ENCODE measurements at regions not wholly inside any gene's neighbourhood (a gene's known extent, or its start where the extent isn't known, plus 50 kb on each side); places are given as distances from the start of the nearest gene placed in this dataset.

DNA sequence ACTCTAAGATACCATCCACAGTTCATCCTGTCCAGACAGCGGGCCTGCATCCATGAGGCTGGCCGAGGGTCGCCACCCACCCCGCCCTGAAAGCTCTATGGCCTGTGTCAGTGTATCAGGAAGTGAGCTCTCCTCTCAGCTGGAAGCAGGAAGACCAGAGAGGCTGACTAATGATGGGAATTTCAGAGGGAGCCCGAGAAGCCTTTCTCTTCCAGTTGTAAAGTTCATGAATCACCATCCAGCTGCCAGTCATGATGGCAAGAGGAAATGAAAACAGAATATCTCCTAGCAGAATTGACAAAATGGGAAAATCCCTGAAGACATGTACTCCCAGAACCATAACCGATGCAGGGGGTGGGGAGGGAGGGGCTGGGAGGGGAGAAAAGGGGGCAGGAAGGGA is 109.6 kb upstream of the RPS6KA2 start:
- CTCF ChIA-PET = no interaction called here
- no peak overlapping the region for H3K9ac ChIP-seq (ENCODE audit: low read length)
- no peak overlapping the region for H2AFZ ChIP-seq (ENCODE audit: insufficient read depth, low read depth, low read length, poor library complexity, severe bottlenecking)

DNA sequence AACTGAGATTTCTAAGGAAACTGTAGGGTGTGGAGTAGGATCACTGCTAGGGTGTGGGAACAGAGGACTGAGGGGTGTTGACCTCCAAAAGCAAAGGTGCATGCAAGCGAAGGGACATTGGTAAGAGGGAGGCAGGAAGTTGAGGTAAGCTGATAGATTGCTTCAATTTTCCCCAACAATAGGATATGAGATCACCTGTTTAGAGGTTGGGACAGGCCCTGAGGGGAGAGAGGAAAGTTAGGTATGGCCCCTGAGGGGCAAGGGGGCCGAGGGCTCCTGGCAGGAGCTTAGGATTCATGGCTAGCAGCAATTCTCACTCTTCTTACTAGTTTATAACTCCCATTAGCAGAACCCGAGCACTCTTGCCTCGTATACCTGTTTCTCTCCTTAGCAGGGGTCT is 106.8 kb upstream of the RPS6KA2 start:
- ChIA-PET POLR2A (no interaction called here), CTCF (no interaction called here)
- peaks cover 5% of the 10 kb centered on the region for H3K27me3 Mint-ChIP-seq
- H3K36me3 ChIP-seq (replicated peaks in 1 of 2; ENCODE audit: control extremely low read depth in 1 of 2, control insufficient read depth in 1 of 2, extremely low read depth in 1 of 2, insufficient read depth in 2 of 2, low read length in 1 of 2) = no peaks in the 10 kb centered on the region
- H3K9me3 ChIP-seq (ENCODE audit: control extremely low read depth in 1 of 3, control insufficient read depth in 2 of 3, insufficient read depth in 1 of 3, low read length in 2 of 3) = no peaks in the 10 kb centered on the region
- no peak overlapping the region for H3K27ac Mint-ChIP-seq
- DNase-seq = no peak
- intact Hi-C loops (cut with micrococcal nuclease) = no loop called here
- TF ChIP-seq, protein P1, sequence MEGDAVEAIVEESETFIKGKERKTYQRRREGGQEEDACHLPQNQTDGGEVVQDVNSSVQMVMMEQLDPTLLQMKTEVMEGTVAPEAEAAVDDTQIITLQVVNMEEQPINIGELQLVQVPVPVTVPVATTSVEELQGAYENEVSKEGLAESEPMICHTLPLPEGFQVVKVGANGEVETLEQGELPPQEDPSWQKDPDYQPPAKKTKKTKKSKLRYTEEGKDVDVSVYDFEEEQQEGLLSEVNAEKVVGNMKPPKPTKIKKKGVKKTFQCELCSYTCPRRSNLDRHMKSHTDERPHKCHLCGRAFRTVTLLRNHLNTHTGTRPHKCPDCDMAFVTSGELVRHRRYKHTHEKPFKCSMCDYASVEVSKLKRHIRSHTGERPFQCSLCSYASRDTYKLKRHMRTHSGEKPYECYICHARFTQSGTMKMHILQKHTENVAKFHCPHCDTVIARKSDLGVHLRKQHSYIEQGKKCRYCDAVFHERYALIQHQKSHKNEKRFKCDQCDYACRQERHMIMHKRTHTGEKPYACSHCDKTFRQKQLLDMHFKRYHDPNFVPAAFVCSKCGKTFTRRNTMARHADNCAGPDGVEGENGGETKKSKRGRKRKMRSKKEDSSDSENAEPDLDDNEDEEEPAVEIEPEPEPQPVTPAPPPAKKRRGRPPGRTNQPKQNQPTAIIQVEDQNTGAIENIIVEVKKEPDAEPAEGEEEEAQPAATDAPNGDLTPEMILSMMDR (IDR thresholded peaks at IDR 0.05) = no peak
- no peak for TF ChIP-seq EZH2 (IDR thresholded peaks at IDR 0.05; ENCODE audit: borderline replicate concordance, insufficient read depth, low read depth, low read length, poor library complexity, severe bottlenecking)
- no peaks in the 10 kb centered on the region for H3K4me1 ChIP-seq (ENCODE audit: control insufficient read depth in 2 of 2, insufficient read depth in 2 of 2, low read length in 2 of 2)
- H4K20me1 ChIP-seq (ENCODE audit: control insufficient read depth, insufficient read depth, low read length, poor library complexity, severe bottlenecking) = no peaks in the 10 kb centered on the region
- WGBS (ENCODE audit: insufficient coverage) = 100% methylated on average over 2 of the region's 4 CpGs
- H3K4me3 Mint-ChIP-seq = no peak overlapping the region
- no peak overlapping the region for H2AFZ ChIP-seq (ENCODE audit: insufficient read depth, low read depth, low read length, poor library complexity, severe bottlenecking)
- no peak for ATAC-seq (ENCODE audit: low read depth)
- no peaks in the 10 kb centered on the region for H3K79me2 ChIP-seq (ENCODE audit: control insufficient read depth, insufficient read depth, low read length)
- no peak overlapping the region for H3K27ac ChIP-seq (ENCODE audit: low read length in 2 of 2)
- no peak overlapping the region for H3K4me3 ChIP-seq (ENCODE audit: control extremely low read depth in 1 of 5, extremely low read depth in 1 of 5, insufficient read depth in 1 of 5, low read depth in 2 of 5, low read length in 4 of 5)
- no peak overlapping the region for H3K4me2 ChIP-seq (replicated peaks; ENCODE audit: low read depth, low read length, poor library complexity, severe bottlenecking)
- no peak overlapping the region for H3K9ac ChIP-seq (ENCODE audit: low read length)
- no peaks in the 10 kb centered on the region for H3K4me1 Mint-ChIP-seq
- no peaks in the 10 kb centered on the region for H3K9me3 Mint-ChIP-seq (ENCODE audit: insufficient read depth)
- no peaks in the 10 kb centered on the region for H3K27me3 ChIP-seq (replicated peaks in 1 of 4; ENCODE audit: control extremely low read depth in 1 of 4, control insufficient read depth in 3 of 4, insufficient read depth in 4 of 4, low read length in 3 of 4)

More for the DNA sequence above, 109.6 kb upstream of the RPS6KA2 start:
- ATAC-seq (ENCODE audit: low read depth) = no peak
- no peak overlapping the region for H3K4me3 ChIP-seq (ENCODE audit: control extremely low read depth in 1 of 5, extremely low read depth in 1 of 5, insufficient read depth in 1 of 5, low read depth in 2 of 5, low read length in 4 of 5)
- POLR2A ChIA-PET = interaction anchor here (0.7 kb wide), 1 partner anchor 44 kb away, joined by 4 read pairs; no protein-coding TSS in a partner anchor
- WGBS (ENCODE audit: insufficient coverage) = 98% methylated on average over 5 of the region's 6 CpGs
- no peak for DNase-seq
- H3K27me3 ChIP-seq (replicated peaks in 1 of 4; ENCODE audit: control extremely low read depth in 1 of 4, control insufficient read depth in 3 of 4, insufficient read depth in 4 of 4, low read length in 3 of 4) = no peaks in the 10 kb centered on the region
- no peaks in the 10 kb centered on the region for H3K36me3 ChIP-seq (replicated peaks in 1 of 2; ENCODE audit: control extremely low read depth in 1 of 2, control insufficient read depth in 1 of 2, extremely low read depth in 1 of 2, insufficient read depth in 2 of 2, low read length in 1 of 2)
- intact Hi-C loops (cut with micrococcal nuclease) = no loop called here
- H3K4me2 ChIP-seq (replicated peaks; ENCODE audit: low read depth, low read length, poor library complexity, severe bottlenecking) = no peak overlapping the region
- Mint-ChIP-seq H3K27ac (no peak overlapping the region), H3K4me1 (no peaks in the 10 kb centered on the region), H3K9me3 (ENCODE audit: insufficient read depth) (no peaks in the 10 kb centered on the region), H3K4me3 (no peak overlapping the region), H3K27me3 (no peaks in the 10 kb centered on the region)
- no peaks in the 10 kb centered on the region for H3K79me2 ChIP-seq (ENCODE audit: control insufficient read depth, insufficient read depth, low read length)
- no peaks in the 10 kb centered on the region for H3K4me1 ChIP-seq (ENCODE audit: control insufficient read depth in 2 of 2, insufficient read depth in 2 of 2, low read length in 2 of 2)
- no peak overlapping the region for H3K27ac ChIP-seq (ENCODE audit: low read length in 2 of 2)
- H4K20me1 ChIP-seq (ENCODE audit: control insufficient read depth, insufficient read depth, low read length, poor library complexity, severe bottlenecking) = no peaks in the 10 kb centered on the region
- TF ChIP-seq EZH2 (IDR thresholded peaks at IDR 0.05; ENCODE audit: borderline replicate concordance, insufficient read depth, low read depth, low read length, poor library complexity, severe bottlenecking) = no peak
- TF ChIP-seq, protein P1 (IDR thresholded peaks at IDR 0.05) = no peak
- H3K9me3 ChIP-seq (ENCODE audit: control extremely low read depth in 1 of 3, control insufficient read depth in 2 of 3, insufficient read depth in 1 of 3, low read length in 2 of 3) = no peaks in the 10 kb centered on the region

All from B cell (primary cell).